ENCODE measurements at regions not wholly inside any gene's neighbourhood (a gene's known extent, or its start where the extent isn't known, plus 50 kb on each side); places are given as distances from the start of the nearest gene placed in this dataset.
A peak's percentile ranks its signal among the peaks of the same experiment; 100 is the strongest.

DNA sequence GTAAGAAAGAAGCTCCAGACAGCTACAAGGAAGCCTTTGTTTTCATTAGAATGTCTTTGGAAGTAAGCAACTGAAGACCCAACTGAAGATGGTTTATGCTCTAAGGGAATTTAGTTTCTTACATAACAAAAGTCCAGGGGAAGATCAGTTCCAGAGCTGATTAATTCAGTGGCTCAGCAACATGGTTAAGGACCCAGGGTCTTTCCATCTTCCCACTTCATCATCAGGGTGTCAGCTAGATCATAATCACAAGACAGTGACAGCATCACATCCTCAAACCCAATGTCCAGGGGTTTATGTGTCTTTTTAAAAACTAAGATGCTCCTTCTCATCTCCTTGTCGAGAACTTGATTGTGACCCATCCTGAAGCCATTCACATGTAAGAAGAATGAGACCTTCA, 119.7 kb upstream of the PRDM1 start:
- H3K27me3 ChIP-seq (ENCODE audit: control insufficient read depth, insufficient read depth, low read length), result no peaks in the 10 kb centered on the region
- no peak for DNase-seq
- no CpG with 5 or more reads among the region's 1 CpG for WGBS (ENCODE audit: insufficient coverage, low lambda C conversion rate)
- H3K4me3 ChIP-seq (ENCODE audit: low read length), result no peak overlapping the region
- peaks cover 6% of the 10 kb centered on the region for H3K9me3 ChIP-seq (ENCODE audit: control insufficient read depth, low read depth, low read length)
- no peaks in the 10 kb centered on the region for H3K4me1 ChIP-seq (ENCODE audit: control insufficient read depth, insufficient read depth, low read length)
- no peak overlapping the region for H3K27ac ChIP-seq (ENCODE audit: low read length)
- H3K36me3 ChIP-seq (ENCODE audit: control insufficient read depth, insufficient read depth, low read length), result no peaks in the 10 kb centered on the region

DNA sequence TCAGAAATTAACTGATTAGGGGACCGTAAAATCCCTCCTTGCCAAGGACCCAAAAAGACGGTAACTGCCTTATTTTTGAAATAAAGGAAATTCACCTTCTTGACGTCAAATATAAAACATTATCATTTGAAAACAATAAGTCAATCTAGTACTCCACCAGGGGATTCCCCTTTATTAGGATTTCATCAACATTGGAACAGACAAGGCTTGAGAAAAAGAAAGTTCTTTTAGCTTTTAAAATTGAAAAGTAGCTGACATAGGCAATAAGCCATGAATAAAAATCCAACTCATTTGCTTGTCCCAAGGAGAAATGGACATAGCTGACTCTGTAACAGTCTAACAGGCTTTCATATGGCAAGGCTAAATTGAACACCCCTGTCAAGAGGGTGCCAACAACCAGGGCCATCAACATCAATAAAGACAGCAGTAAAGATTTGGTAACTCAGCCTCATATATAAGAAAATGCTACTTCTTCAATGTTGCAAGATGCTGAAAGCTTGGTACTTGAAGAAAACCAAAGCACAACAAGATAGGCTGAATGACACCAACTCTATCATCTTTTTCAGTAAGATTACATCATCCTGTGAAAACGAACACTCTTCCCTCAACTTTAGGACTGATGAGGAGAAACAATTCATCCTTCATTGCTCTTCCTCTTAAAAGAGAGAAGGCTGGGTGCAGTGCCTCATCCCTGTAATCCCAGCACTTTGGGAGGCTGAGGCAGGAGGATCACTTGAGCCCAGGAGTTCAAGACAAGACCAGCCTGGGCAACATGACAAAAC, 121.0 kb upstream of the PRDM1 start:
- WGBS (ENCODE audit: insufficient coverage, low lambda C conversion rate), result 100% methylated on average over 2 of the region's 4 CpGs
- Histone ChIP-seq H3K4me1 (ENCODE audit: control insufficient read depth, insufficient read depth, low read length) (no peaks in the 10 kb centered on the region), H3K9me3 (ENCODE audit: control insufficient read depth, low read depth, low read length) (peaks cover 6% of the 10 kb centered on the region), H3K4me3 (ENCODE audit: low read length) (no peak overlapping the region), H3K36me3 (ENCODE audit: control insufficient read depth, insufficient read depth, low read length) (no peaks in the 10 kb centered on the region), H3K27me3 (ENCODE audit: control insufficient read depth, insufficient read depth, low read length) (no peaks in the 10 kb centered on the region), H3K27ac (ENCODE audit: low read length) (no peak overlapping the region)
- DNase-seq, result no peak

DNA sequence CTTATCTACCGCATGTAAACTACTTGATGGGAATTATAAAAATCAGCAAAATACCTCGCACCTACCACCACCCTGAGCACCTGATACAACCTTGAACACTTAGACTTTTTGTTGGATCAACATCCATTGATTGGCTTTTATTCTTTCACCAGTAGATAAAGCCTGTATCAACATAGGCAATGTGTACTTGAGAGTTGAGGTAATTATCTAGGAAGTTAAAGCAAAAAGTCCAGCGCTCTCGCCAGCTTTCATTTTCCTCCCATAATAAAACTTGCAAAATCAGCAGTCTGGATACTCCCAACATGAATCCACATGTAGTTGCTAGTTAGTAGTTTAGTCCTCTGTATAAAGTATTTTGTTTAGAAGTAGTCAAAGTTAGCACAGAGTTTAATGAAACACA, 132.0 kb upstream of the PRDM1 start:
- WGBS (ENCODE audit: insufficient coverage, low lambda C conversion rate), result 58% methylated on average over 2 of the region's 4 CpGs
- DNase-seq, result peak; percentile 45 to 88
- Histone ChIP-seq H3K4me1 (ENCODE audit: control insufficient read depth, insufficient read depth, low read length) (peaks cover 15% of the 10 kb centered on the region), H3K4me3 (ENCODE audit: low read length) (no peak overlapping the region), H3K27me3 (ENCODE audit: control insufficient read depth, insufficient read depth, low read length) (no peaks in the 10 kb centered on the region), H3K27ac (ENCODE audit: low read length) (peak overlapping the region; percentile 15), H3K9me3 (ENCODE audit: control insufficient read depth, low read depth, low read length) (no peaks in the 10 kb centered on the region), H3K36me3 (ENCODE audit: control insufficient read depth, insufficient read depth, low read length) (no peaks in the 10 kb centered on the region)

DNA sequence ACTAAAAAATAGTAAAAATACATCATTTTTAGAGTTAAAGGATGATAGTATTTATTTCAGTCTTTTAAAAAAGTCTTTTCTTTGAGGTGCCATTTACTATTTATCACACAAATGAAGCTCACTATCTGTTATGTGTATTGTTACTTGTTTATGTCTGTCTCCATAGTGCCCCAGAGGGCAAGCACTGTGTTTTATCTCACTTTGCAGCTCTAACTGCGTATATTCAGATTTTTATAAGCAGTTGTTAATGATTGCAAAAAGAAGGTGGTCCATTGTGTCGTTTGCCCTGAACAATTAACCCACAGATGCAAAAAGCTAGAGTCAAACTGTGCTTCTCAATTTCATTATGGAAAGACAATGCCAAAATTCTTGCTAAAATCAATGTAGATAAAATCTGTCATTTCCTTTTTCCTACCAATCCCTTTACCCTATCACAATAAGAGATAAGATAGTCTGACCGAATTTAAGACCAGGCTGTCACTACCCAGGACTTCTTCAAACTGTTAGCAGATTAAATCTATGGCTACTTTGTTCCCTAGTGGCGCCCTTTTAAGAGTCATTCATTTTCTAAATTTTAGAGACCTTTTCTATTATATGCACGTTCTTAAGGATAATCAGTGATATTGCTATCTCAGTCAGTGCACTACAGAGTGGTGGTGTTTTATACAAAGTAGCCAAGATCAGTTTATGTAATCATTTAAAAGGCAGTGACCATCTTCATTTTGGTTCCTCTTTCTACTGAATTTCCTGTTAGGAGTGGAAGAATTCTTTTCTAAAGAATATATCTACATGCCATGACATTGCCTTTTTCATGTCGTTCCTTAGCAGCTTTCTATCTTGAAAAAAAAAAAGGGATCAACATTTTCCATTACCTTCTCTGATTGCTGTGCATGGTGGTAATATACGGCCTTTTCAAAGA, 133.1 kb upstream of the PRDM1 start:
- Histone ChIP-seq H3K4me1 (ENCODE audit: control insufficient read depth, insufficient read depth, low read length) (peaks cover 15% of the 10 kb centered on the region), H3K27me3 (ENCODE audit: control insufficient read depth, insufficient read depth, low read length) (no peaks in the 10 kb centered on the region), H3K9me3 (ENCODE audit: control insufficient read depth, low read depth, low read length) (no peaks in the 10 kb centered on the region), H3K27ac (ENCODE audit: low read length) (no peak overlapping the region), H3K4me3 (ENCODE audit: low read length) (no peak overlapping the region), H3K36me3 (ENCODE audit: control insufficient read depth, insufficient read depth, low read length) (no peaks in the 10 kb centered on the region)
- peak; percentile 26 to 73 for DNase-seq
- WGBS (ENCODE audit: insufficient coverage, low lambda C conversion rate), result 29% methylated on average over 1 of the region's 7 CpGs

DNA sequence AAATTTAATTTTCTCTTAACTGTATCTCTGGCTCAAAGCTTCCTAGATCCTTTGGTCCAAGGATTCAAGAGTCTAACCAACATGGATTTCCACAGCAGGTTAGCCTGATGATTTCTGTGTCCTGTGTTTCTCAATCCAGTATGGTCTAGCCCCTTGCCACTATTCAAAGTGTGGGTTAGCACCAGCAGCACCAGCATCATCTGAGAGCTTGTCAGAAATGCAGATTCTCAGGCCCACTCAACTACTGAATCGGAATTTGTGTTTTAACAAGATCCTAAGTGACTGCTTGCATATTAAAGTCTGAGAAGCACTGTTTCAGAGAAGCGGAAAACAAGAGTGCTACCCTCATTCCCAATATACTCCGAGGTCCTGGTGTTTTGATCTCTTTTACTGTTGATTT, 133.8 kb upstream of the PRDM1 start:
- peak in 1 of 2 donors; percentile 15 for DNase-seq
- Histone ChIP-seq H3K36me3 (ENCODE audit: control insufficient read depth, insufficient read depth, low read length) (no peaks in the 10 kb centered on the region), H3K4me1 (ENCODE audit: control insufficient read depth, insufficient read depth, low read length) (peaks cover 15% of the 10 kb centered on the region), H3K27ac (ENCODE audit: low read length) (no peak overlapping the region), H3K27me3 (ENCODE audit: control insufficient read depth, insufficient read depth, low read length) (no peaks in the 10 kb centered on the region), H3K4me3 (ENCODE audit: low read length) (no peak overlapping the region), H3K9me3 (ENCODE audit: control insufficient read depth, low read depth, low read length) (no peaks in the 10 kb centered on the region)
- 89% methylated on average over 2 of the region's 3 CpGs for WGBS (ENCODE audit: insufficient coverage, low lambda C conversion rate)

DNA sequence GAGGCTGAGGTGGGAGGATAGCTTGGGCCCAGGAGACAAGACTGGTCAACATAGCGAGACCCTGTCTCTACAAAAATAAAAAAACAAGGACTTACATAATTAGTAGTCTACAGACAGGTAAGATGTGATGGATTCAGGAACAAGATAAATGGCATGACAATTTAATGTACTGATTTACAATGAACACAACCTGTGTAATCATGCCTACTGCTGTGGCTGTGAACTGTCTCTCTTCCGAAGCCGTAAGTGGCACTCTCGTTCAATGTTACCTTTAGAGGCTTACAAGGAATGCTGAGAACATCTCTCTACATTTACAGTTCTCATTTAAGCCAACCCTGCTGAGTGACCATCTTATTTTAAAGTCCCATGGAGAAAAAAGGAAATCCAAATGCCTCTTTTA, 134.8 kb upstream of the PRDM1 start:
- Histone ChIP-seq H3K36me3 (ENCODE audit: control insufficient read depth, insufficient read depth, low read length) (no peaks in the 10 kb centered on the region), H3K4me3 (ENCODE audit: low read length) (no peak overlapping the region), H3K27ac (ENCODE audit: low read length) (no peak overlapping the region), H3K4me1 (ENCODE audit: control insufficient read depth, insufficient read depth, low read length) (peaks cover 15% of the 10 kb centered on the region), H3K27me3 (ENCODE audit: control insufficient read depth, insufficient read depth, low read length) (no peaks in the 10 kb centered on the region), H3K9me3 (ENCODE audit: control insufficient read depth, low read depth, low read length) (no peaks in the 10 kb centered on the region)
- no CpG with 5 or more reads among the region's 4 CpGs for WGBS (ENCODE audit: insufficient coverage, low lambda C conversion rate)
- no peak for DNase-seq

DNA sequence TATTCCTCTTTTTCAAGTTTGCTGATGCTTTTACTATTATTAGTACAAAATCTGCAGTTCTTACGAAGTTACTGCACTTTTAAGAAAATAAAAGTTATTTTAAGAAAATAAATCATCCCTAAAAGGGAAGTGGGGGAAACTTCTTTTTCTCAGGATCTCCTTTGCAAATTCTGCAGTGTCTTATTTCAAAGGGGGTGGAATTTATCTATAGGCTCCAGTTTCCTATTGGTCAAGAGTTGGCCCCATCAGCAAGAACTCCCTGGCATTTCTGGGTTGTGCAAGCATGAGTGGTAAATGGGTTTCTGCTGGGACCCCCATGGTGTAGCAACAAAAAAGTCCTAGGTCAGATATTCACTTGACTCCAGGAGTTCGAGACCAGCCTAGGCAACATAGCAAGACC, 136.3 kb upstream of the PRDM1 start:
- Histone ChIP-seq H3K27ac (ENCODE audit: low read length) (no peak overlapping the region), H3K27me3 (ENCODE audit: control insufficient read depth, insufficient read depth, low read length) (no peaks in the 10 kb centered on the region)
- WGBS (ENCODE audit: insufficient coverage, low lambda C conversion rate), result 100% methylated on average over 2 of the region's 2 CpGs

DNA sequence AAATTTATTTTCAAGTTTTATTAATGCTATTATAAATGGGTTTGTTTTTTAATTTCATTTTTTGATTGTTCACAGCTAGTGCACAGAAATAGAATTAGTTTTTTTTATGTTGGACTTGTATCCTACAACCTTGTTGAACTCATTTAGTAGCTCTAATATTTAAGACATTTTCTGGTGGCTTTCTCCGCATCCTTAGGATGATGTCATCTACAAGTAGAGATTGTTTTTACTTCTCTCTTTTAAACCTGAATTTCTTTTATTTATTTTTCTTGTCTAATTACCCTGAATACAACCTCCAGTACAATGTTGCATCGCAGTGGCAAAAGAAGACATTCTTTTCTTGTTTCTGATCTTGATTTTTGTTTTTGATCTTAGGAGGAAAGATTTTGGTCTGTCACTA, 142.6 kb upstream of the PRDM1 start:
- Histone ChIP-seq H3K36me3 (ENCODE audit: control insufficient read depth, insufficient read depth, low read length) (no peaks in the 10 kb centered on the region), H3K4me3 (ENCODE audit: low read length) (no peak overlapping the region), H3K4me1 (ENCODE audit: control insufficient read depth, insufficient read depth, low read length) (no peaks in the 10 kb centered on the region), H3K27ac (ENCODE audit: low read length) (no peak overlapping the region), H3K27me3 (ENCODE audit: control insufficient read depth, insufficient read depth, low read length) (no peaks in the 10 kb centered on the region), H3K9me3 (ENCODE audit: control insufficient read depth, low read depth, low read length) (no peaks in the 10 kb centered on the region)
- 80% methylated on average over 1 of the region's 2 CpGs for WGBS (ENCODE audit: insufficient coverage, low lambda C conversion rate)
- DNase-seq, result no peak

More for the DNA sequence above, 136.3 kb upstream of the PRDM1 start:
- DNase-seq, result no peak
- no peaks in the 10 kb centered on the region for H3K36me3 ChIP-seq (ENCODE audit: control insufficient read depth, insufficient read depth, low read length)
- peaks cover 15% of the 10 kb centered on the region for H3K4me1 ChIP-seq (ENCODE audit: control insufficient read depth, insufficient read depth, low read length)
- no peak overlapping the region for H3K4me3 ChIP-seq (ENCODE audit: low read length)
- H3K9me3 ChIP-seq (ENCODE audit: control insufficient read depth, low read depth, low read length), result no peaks in the 10 kb centered on the region

DNA sequence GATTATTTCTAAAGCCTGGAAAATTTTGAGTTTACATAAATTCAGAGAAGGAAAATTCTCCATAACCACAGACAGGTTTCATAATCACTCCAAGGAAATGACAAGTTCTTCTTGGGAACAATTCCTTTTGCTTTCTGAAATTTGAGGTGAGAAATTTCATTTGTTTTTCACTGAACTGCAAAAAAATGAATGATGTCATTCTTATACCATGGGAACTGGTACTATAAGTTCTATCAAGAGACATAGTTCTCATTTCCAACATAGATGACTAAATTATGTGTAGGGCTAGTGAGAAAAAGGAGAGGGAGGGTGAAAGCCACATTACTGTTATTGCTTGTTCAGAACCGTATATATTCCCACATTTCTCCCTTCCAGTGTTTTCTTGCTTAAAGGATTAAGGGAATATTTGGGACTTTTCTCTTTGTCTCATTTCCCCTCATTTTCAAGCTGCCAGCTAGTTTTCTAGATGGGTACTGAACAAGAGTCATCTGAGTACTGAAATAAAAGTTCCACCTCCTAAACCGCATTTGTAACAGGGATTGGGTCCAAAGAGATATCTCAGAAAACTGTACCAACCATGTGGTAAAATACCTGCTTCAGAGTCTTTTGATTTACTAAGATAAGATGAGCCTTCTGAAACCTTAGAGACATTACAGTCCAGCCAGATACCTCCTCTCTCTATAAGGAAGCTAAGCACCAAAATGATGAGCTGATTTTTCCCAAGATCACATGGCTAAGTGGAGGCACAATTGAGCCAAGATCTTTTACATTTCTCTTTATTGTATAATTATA, 144.3 kb upstream of the PRDM1 start:
- WGBS (ENCODE audit: insufficient coverage, low lambda C conversion rate), result 100% methylated on average over 1 of the region's 2 CpGs

DNA sequence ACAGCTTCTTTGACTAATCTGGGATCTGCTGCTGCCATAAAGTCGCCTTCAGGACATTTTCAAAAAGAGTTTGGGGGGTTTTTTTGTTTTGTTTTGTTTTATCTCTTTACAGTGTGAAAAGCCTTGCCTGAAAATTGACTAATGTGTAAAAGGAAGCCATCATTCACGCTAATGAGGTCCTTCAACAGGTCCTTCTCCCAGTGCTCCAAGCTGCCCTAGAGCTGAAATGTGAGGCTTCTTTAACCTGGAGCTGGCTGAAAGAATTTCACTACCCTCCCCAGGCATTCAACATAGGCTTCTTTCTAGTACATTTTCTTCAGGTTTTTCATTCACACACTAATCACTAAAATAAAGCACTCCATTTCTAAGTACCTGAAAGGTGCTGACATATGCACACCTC, 145.1 kb upstream of the PRDM1 start:
- WGBS (ENCODE audit: insufficient coverage, low lambda C conversion rate), result 80% methylated on average over 1 of the region's 2 CpGs
- no peak for DNase-seq
- no peaks in the 10 kb centered on the region for H3K9me3 ChIP-seq (ENCODE audit: control insufficient read depth, low read depth, low read length)
- H3K27ac ChIP-seq (ENCODE audit: low read length), result no peak overlapping the region
- H3K36me3 ChIP-seq (ENCODE audit: control insufficient read depth, insufficient read depth, low read length), result no peaks in the 10 kb centered on the region
- H3K27me3 ChIP-seq (ENCODE audit: control insufficient read depth, insufficient read depth, low read length), result no peaks in the 10 kb centered on the region
- no peak overlapping the region for H3K4me3 ChIP-seq (ENCODE audit: low read length)
- H3K4me1 ChIP-seq (ENCODE audit: control insufficient read depth, insufficient read depth, low read length), result no peaks in the 10 kb centered on the region

More for the DNA sequence above, 144.3 kb upstream of the PRDM1 start:
- no peaks in the 10 kb centered on the region for H3K4me1 ChIP-seq (ENCODE audit: control insufficient read depth, insufficient read depth, low read length)
- no peaks in the 10 kb centered on the region for H3K27me3 ChIP-seq (ENCODE audit: control insufficient read depth, insufficient read depth, low read length)
- H3K9me3 ChIP-seq (ENCODE audit: control insufficient read depth, low read depth, low read length), result no peaks in the 10 kb centered on the region
- no peaks in the 10 kb centered on the region for H3K36me3 ChIP-seq (ENCODE audit: control insufficient read depth, insufficient read depth, low read length)
- no peak overlapping the region for H3K27ac ChIP-seq (ENCODE audit: low read length)
- no peak overlapping the region for H3K4me3 ChIP-seq (ENCODE audit: low read length)
- DNase-seq, result no peak
